Liver (tissue), 8 donors: ENCODE measurements at regions not wholly inside any gene's neighbourhood (a gene's known extent, or its start where the extent isn't known, plus 50 kb on each side); places are given as distances from the start of the nearest gene placed in this dataset.

Source experiments
- DNase-seq: peaks from one replicate; pipeline ENCODE4 v3.0.0-alpha.2; 2017; ENCODE audit warnings: low spot score
- H3K27ac ChIP-seq, 2 donors: one replicate each; pipeline ENCODE4 v1.7.0; 2013; ENCODE audit warnings: inconsistent platforms in 2 of 2, low read length in 2 of 2, control low read depth in 1 of 2, low read depth in 1 of 2, mild to moderate bottlenecking in 1 of 2
- H3K27me3 ChIP-seq, 4 donors: one replicate each; pipeline versions ENCODE4 v1.6.1 to v1.7.0; 2013; ENCODE audit warnings: low read length in 3 of 4, inconsistent platforms in 1 of 4, mild to moderate bottlenecking in 1 of 4, moderate library complexity in 1 of 4; ENCODE audit not compliant: control insufficient read depth in 4 of 4, insufficient read depth in 4 of 4
- H3K36me3 ChIP-seq, 4 donors: one replicate each; pipeline versions ENCODE4 v1.6.1 to v1.7.0; 2013; ENCODE audit warnings: low read length in 3 of 4, mild to moderate bottlenecking in 3 of 4, low read depth in 1 of 4, moderate library complexity in 1 of 4; ENCODE audit not compliant: control insufficient read depth in 4 of 4, insufficient read depth in 3 of 4
- H3K4me1 ChIP-seq, 4 donors: one replicate each; pipeline versions ENCODE4 v1.6.1 to v1.7.0; 2013; ENCODE audit warnings: low read length in 3 of 4, mild to moderate bottlenecking in 3 of 4, moderate library complexity in 1 of 4; ENCODE audit not compliant: control insufficient read depth in 4 of 4, insufficient read depth in 4 of 4
- H3K4me3 ChIP-seq, 3 donors: one replicate each; pipeline versions ENCODE4 v1.6.1 to v1.7.0; 2013; ENCODE audit warnings: low read length in 3 of 3, control low read depth in 1 of 3, low read depth in 1 of 3, mild to moderate bottlenecking in 1 of 3
- H3K9ac ChIP-seq, 2 donors: one replicate each; pipeline ENCODE4 v1.7.0; 2013; ENCODE audit warnings: low read length in 2 of 2, mild to moderate bottlenecking in 2 of 2, moderate library complexity in 2 of 2, control low read depth in 1 of 2, low read depth in 1 of 2
- H3K9me3 ChIP-seq, 4 donors: one replicate each; pipeline versions ENCODE4 v1.6.1 to v1.7.0; 2013; ENCODE audit warnings: low read length in 3 of 4; ENCODE audit not compliant: control insufficient read depth in 4 of 4
- EGR1 ChIP-seq, 2 donors: IDR thresholded peaks; 2 replicates each; pipeline ENCODE4 v1.6.1; 2016 to 2018; ENCODE audit warnings: antibody characterized with exemption in 2 of 2, low read depth in 2 of 2
- FOXA1 ChIP-seq: IDR thresholded peaks from 2 replicates; pipeline ENCODE4 v1.6.1; 2016; ENCODE audit warnings: antibody characterized with exemption
- FOXA2 ChIP-seq: IDR thresholded peaks from 2 replicates; pipeline ENCODE4 v1.6.1; 2016; ENCODE audit warnings: antibody characterized with exemption
- GABPA ChIP-seq, 2 donors: IDR thresholded peaks in 1 of 2; conservative IDR thresholded peaks in 1 of 2; 2 replicates each; pipeline ENCODE4 v1.6.1; 2016; ENCODE audit warnings: antibody characterized with exemption in 2 of 2, mild to moderate bottlenecking in 1 of 2, moderate library complexity in 1 of 2
- HNF4A ChIP-seq, 2 donors: conservative IDR thresholded peaks; 2 replicates each; pipeline ENCODE4 v1.6.1; 2016; ENCODE audit warnings: antibody characterized with exemption in 2 of 2, mild to moderate bottlenecking in 2 of 2
- HNF4G ChIP-seq: IDR thresholded peaks from 2 replicates; pipeline ENCODE4 v1.6.1; 2016; ENCODE audit warnings: antibody characterized with exemption
- JUND ChIP-seq, 2 donors: IDR thresholded peaks; 2 replicates each; pipeline ENCODE4 v1.6.1; 2016; ENCODE audit warnings: antibody characterized with exemption in 2 of 2
- NR2F2 ChIP-seq: IDR thresholded peaks from 2 replicates; pipeline ENCODE4 v1.6.1; 2016; ENCODE audit warnings: antibody characterized with exemption
- RAD21 ChIP-seq, 2 donors: IDR thresholded peaks; 2 replicates each; pipeline ENCODE4 v1.6.1; 2016; ENCODE audit warnings: antibody characterized with exemption in 2 of 2, mild to moderate bottlenecking in 2 of 2
- RXRA ChIP-seq, 2 donors: IDR thresholded peaks; 2 replicates each; pipeline ENCODE4 v1.6.1; 2017 to 2018; ENCODE audit warnings: antibody characterized with exemption in 2 of 2, mild to moderate bottlenecking in 1 of 2
- SP1 ChIP-seq: IDR thresholded peaks from 2 replicates; pipeline ENCODE4 v1.6.1; 2018; ENCODE audit warnings: antibody characterized with exemption, mild to moderate bottlenecking
- TAF1 ChIP-seq: conservative IDR thresholded peaks from 2 replicates; pipeline ENCODE4 v1.6.1; 2016; ENCODE audit warnings: antibody characterized with exemption, mild to moderate bottlenecking
- YY1 ChIP-seq: IDR thresholded peaks from 2 replicates; pipeline ENCODE4 v1.6.1; 2016; ENCODE audit warnings: antibody characterized with exemption, mild to moderate bottlenecking
- WGBS: extraction: QIAGEN DNeasy Blood & Tissue Kit; methylation state at CpG from one replicate; pipeline ENCODE4 v1.1.7; 2013; 5-methylcytosine and 5-hydroxymethylcytosine counted together
- TF ChIP-seq, protein P1 (sequence below): IDR thresholded peaks from 2 replicates; pipeline ENCODE4 v1.6.1; 2016; ENCODE audit warnings: antibody characterized with exemption
- TF ChIP-seq, protein P2 (sequence below): IDR thresholded peaks from 2 replicates; pipeline ENCODE4 v1.6.1; 2016; ENCODE audit warnings: antibody characterized with exemption, mild to moderate bottlenecking
- TF ChIP-seq, protein P3 (sequence below): fragments of 150-350 bp; IDR thresholded peaks from 2 replicates; pipeline ENCODE4 v1.5.1; 2017; ENCODE audit warnings: improper control_type of control experiment, low read depth, low read length; ENCODE audit not compliant: missing input control
- TF ChIP-seq, protein P4 (sequence below): IDR thresholded peaks from 2 replicates; pipeline ENCODE4 v1.6.1; 2016; ENCODE audit warnings: antibody characterized with exemption
- donor health status: healthy.
- donor health status: healthy.
- donor health status: healthy.
- donor health status: healthy.
- donor health status: healthy.

DNA sequence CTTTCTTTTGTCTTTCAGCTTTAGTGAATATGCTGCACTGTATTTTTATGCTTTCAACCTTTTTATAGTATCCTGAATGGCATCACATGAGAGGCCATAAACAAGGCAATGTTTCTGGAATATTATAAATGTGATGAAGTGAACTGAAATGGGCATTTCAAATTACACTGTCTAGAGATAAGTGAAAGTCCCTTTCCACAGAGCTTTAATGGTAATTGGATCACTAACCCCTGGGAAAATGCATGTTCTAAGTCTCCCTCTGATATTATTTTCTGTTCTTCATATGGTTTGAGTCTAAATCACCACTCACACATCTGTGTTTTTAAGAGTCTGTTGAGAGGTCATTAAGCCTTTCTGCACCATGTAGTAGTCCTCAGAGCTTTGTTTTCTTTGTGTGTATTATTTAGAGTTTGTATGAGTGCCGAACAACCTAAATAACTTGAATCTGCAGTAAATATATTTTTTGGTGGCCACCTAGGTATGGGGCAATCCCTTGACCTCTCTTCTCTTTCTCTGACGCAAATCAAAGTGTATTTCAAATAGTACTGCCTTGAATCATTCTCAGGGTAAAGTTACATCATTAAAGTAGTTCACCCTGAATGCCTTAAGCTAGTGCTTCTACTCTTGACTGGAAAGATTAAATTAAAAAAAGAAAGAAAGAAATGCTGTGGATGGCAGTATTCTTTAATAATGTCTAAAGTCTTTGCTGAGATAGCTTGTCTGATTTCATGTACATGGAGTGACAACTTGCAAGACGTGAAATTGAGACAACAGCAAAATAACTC is 1931.0 kb upstream of the CDH6 start:
- TF ChIP-seq NR2F2 = no peak
- TF ChIP-seq RXRA (IDR thresholded peaks at IDR 0.05) = no peak
- TF ChIP-seq, protein P1, sequence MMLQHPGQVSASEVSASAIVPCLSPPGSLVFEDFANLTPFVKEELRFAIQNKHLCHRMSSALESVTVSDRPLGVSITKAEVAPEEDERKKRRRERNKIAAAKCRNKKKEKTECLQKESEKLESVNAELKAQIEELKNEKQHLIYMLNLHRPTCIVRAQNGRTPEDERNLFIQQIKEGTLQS = no peak
- TF ChIP-seq HNF4G = no peak
- TF ChIP-seq EGR1 (IDR thresholded peaks at IDR 0.05; ENCODE audit: low read depth in 2 of 2) = no peak
- TF ChIP-seq HNF4A (conservative IDR thresholded peaks at IDR 0.05) = no peak
- no peak for TF ChIP-seq TAF1
- TF ChIP-seq, protein P2, sequence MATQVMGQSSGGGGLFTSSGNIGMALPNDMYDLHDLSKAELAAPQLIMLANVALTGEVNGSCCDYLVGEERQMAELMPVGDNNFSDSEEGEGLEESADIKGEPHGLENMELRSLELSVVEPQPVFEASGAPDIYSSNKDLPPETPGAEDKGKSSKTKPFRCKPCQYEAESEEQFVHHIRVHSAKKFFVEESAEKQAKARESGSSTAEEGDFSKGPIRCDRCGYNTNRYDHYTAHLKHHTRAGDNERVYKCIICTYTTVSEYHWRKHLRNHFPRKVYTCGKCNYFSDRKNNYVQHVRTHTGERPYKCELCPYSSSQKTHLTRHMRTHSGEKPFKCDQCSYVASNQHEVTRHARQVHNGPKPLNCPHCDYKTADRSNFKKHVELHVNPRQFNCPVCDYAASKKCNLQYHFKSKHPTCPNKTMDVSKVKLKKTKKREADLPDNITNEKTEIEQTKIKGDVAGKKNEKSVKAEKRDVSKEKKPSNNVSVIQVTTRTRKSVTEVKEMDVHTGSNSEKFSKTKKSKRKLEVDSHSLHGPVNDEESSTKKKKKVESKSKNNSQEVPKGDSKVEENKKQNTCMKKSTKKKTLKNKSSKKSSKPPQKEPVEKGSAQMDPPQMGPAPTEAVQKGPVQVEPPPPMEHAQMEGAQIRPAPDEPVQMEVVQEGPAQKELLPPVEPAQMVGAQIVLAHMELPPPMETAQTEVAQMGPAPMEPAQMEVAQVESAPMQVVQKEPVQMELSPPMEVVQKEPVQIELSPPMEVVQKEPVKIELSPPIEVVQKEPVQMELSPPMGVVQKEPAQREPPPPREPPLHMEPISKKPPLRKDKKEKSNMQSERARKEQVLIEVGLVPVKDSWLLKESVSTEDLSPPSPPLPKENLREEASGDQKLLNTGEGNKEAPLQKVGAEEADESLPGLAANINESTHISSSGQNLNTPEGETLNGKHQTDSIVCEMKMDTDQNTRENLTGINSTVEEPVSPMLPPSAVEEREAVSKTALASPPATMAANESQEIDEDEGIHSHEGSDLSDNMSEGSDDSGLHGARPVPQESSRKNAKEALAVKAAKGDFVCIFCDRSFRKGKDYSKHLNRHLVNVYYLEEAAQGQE = no peak
- no peak for TF ChIP-seq FOXA1
- no peak for TF ChIP-seq YY1
- TF ChIP-seq, protein P3, sequence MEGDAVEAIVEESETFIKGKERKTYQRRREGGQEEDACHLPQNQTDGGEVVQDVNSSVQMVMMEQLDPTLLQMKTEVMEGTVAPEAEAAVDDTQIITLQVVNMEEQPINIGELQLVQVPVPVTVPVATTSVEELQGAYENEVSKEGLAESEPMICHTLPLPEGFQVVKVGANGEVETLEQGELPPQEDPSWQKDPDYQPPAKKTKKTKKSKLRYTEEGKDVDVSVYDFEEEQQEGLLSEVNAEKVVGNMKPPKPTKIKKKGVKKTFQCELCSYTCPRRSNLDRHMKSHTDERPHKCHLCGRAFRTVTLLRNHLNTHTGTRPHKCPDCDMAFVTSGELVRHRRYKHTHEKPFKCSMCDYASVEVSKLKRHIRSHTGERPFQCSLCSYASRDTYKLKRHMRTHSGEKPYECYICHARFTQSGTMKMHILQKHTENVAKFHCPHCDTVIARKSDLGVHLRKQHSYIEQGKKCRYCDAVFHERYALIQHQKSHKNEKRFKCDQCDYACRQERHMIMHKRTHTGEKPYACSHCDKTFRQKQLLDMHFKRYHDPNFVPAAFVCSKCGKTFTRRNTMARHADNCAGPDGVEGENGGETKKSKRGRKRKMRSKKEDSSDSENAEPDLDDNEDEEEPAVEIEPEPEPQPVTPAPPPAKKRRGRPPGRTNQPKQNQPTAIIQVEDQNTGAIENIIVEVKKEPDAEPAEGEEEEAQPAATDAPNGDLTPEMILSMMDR = no peak
- TF ChIP-seq JUND (IDR thresholded peaks at IDR 0.05) = no peak
- no peak for TF ChIP-seq FOXA2
- TF ChIP-seq RAD21 (IDR thresholded peaks at IDR 0.05) = no peak
- no peak for TF ChIP-seq GABPA (IDR thresholded peaks at IDR 0.05 in 1 of 2, conservative IDR thresholded peaks at IDR 0.05 in 1 of 2)
- TF ChIP-seq, protein P4, sequence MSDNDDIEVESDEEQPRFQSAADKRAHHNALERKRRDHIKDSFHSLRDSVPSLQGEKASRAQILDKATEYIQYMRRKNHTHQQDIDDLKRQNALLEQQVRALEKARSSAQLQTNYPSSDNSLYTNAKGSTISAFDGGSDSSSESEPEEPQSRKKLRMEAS = no peak
- no peak for TF ChIP-seq SP1
- DNase-seq = no peak
- Histone ChIP-seq H3K4me3 (no peak overlapping the region), H3K9ac (no peak overlapping the region), H3K27me3 (no peaks in the 10 kb centered on the region), H3K4me1 (no peaks in the 10 kb centered on the region), H3K9me3 (no peaks in the 10 kb centered on the region), H3K27ac (no peak overlapping the region), H3K36me3 (no peaks in the 10 kb centered on the region)
- 71% methylated on average over 3 of the region's 3 CpGs for WGBS

DNA sequence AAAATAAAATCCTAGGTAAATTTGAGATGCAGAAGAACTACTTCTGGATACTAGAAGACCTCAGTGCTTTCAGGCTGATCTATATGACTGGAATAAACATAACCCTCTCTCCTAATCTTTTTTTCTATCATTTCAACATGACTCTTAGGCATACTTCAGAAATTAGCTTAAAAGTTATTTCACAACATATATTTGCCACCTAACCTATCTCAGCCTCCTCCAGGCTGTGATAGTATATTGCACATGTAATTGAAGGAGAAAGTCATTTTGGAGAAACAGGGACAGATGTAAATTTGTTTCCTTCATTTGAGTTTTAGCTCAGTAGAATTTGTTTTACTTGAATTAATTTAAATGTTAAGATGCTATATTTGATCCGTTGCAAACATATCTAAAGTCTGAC is 1932.3 kb upstream of the CDH6 start:
- WGBS = 59% methylated on average over 1 of the region's 1 CpG
- Histone ChIP-seq H3K4me1 (no peaks in the 10 kb centered on the region), H3K9me3 (no peaks in the 10 kb centered on the region), H3K9ac (no peak overlapping the region), H3K27ac (no peak overlapping the region), H3K4me3 (no peak overlapping the region), H3K27me3 (no peaks in the 10 kb centered on the region), H3K36me3 (no peaks in the 10 kb centered on the region)
- DNase-seq = no peak
- TF ChIP-seq GABPA (IDR thresholded peaks at IDR 0.05 in 1 of 2, conservative IDR thresholded peaks at IDR 0.05 in 1 of 2) = no peak
- TF ChIP-seq, protein P1 = no peak
- TF ChIP-seq, protein P2 = no peak
- TF ChIP-seq, protein P3 = no peak
- no peak for TF ChIP-seq TAF1
